HUES6 (cell line): ENCODE measurements at regions not wholly inside any gene's neighbourhood (a gene's known extent, or its start where the extent isn't known, plus 50 kb on each side); places are given as distances from the start of the nearest gene placed in this dataset.

Source experiments
- H3K27ac ChIP-seq: 2 replicates; pipeline ENCODE4 v1.7.0; 2013; ENCODE audit warnings: low read depth, mild to moderate bottlenecking, low read length, inconsistent platforms
- H3K27me3 ChIP-seq: 2 replicates; pipeline ENCODE4 v1.6.1; 2013; ENCODE audit warnings: low read length; ENCODE audit not compliant: control insufficient read depth, insufficient read depth
- H3K36me3 ChIP-seq: 2 replicates; pipeline ENCODE4 v1.6.1; 2013; ENCODE audit warnings: low read length; ENCODE audit not compliant: control insufficient read depth, insufficient read depth
- H3K4me1 ChIP-seq: 2 replicates; pipeline ENCODE4 v1.6.1; 2013; ENCODE audit warnings: low read length; ENCODE audit not compliant: control insufficient read depth, insufficient read depth
- H3K4me3 ChIP-seq: 2 replicates; pipeline ENCODE4 v1.5.1; 2013; ENCODE audit warnings: low read depth, low read length
- H3K9ac ChIP-seq: one replicate; pipeline ENCODE4 v1.6.1; 2013; ENCODE audit warnings: mild to moderate bottlenecking, low read length
- H3K9me3 ChIP-seq: 2 replicates; pipeline ENCODE4 v1.6.1; 2013; ENCODE audit warnings: low read depth, low read length; ENCODE audit not compliant: control insufficient read depth, insufficient read depth

DNA sequence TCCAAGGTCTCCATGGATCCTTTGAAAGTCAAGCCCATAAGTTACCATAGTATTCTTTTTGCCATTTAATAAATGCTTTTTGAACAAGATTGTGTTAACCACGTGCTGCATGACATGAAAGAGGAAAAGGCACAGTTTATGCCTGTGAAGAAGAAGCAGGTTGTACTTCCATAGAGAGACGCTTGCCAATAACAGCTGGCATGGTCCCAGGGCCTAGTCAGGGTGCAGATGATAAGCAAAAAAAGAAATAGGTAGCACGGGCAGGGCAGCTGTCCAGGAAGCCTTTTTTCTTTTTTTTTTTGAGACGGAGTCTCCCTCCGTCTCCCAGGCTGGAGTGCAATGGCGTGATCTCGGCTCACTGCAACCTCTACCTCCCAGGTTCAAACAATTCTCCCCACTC is 71.8 kb upstream of the CLINT1 start:
- Histone ChIP-seq H3K36me3 (no peaks in the 10 kb centered on the region), H3K27me3 (no peaks in the 10 kb centered on the region), H3K4me1 (peaks cover 19% of the 10 kb centered on the region), H3K9ac (no peak overlapping the region), H3K9me3 (no peaks in the 10 kb centered on the region), H3K27ac (no peak overlapping the region), H3K4me3 (no peak overlapping the region)

DNA sequence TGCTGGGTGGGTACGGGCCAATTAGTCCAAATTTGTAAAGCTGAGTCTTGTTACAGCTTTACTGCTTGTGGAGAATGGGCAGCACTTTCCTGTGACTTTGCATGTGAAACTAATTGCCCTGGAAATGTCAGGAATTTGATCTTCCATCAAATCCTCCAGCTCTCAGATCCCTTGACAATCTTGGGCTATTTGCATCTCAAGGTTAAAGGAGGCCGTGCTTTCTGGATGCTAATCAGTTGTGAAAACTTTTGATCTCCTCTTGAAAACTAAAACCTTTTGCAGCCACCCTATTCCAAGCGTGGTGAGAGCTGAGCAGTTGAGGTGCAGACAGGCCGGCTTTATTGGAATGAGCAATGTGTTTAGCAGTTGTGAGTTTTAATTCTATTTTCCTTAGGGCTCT is 68.0 kb upstream of the CLINT1 start:
- Histone ChIP-seq H3K27me3 (no peaks in the 10 kb centered on the region), H3K4me1 (peaks cover 31% of the 10 kb centered on the region), H3K36me3 (no peaks in the 10 kb centered on the region), H3K9ac (no peak overlapping the region), H3K4me3 (no peak overlapping the region), H3K27ac (peak overlapping the region; percentile 27; the same call in 1 of the 2 replicates), H3K9me3 (no peaks in the 10 kb centered on the region)

DNA sequence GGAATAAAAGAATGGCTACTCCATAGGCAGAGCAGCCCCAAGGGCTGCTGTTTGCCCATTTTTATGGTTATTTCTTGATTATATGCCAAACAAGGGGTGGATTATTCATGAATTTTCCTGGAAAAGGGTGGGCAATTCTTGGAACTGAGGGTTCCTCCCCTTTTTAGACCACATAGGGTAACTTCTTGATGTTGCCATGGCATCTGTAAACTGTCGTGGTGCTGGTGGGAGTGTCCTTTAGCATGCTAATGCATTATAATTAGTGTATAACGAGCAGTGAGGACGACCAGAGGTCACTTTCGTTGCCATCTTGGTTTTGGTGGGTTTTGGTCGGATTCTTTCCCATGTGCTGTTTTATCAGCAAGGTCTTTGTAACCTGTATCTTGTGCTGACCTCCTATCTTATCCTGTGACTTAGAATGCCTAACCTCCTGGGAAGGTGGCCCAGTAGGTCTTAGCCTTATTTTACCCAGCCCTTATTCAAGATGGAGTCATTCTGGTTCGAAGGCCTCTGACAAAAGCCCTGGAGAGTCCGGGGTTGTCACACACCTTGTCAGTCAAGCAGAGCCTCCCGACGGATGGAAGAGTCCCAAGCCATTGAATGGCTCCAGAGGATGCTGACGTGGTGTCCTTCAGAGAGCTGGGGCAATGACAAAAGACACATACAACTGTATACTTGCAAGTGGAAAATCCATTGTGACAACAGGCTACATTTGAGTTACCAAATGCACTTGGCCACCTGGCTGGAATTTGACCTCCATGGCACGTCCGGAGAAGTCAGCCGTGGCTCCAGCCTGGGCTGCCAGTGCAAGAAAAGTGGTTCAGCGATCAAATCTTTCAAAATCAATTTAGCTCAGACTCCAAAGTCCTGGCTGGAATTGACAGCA is 67.1 kb upstream of the CLINT1 start:
- Histone ChIP-seq H3K36me3 (no peaks in the 10 kb centered on the region), H3K9ac (peak overlapping the region; percentile 32), H3K9me3 (no peaks in the 10 kb centered on the region), H3K27ac (no peak overlapping the region), H3K27me3 (no peaks in the 10 kb centered on the region), H3K4me1 (peaks cover 38% of the 10 kb centered on the region), H3K4me3 (no peak overlapping the region)

GRCh38 chr5:157924931-157925729 is 66.2 kb upstream of the CLINT1 start:
- Histone ChIP-seq H3K4me3 (no peak overlapping the region), H3K27me3 (no peaks in the 10 kb centered on the region), H3K4me1 (peaks cover 41% of the 10 kb centered on the region), H3K36me3 (no peaks in the 10 kb centered on the region), H3K9me3 (no peaks in the 10 kb centered on the region), H3K27ac (no peak overlapping the region), H3K9ac (no peak overlapping the region)

GRCh38 chr5:157924490-157924889 is 65.5 kb upstream of the CLINT1 start:
- Histone ChIP-seq H3K36me3 (no peaks in the 10 kb centered on the region), H3K9me3 (no peaks in the 10 kb centered on the region), H3K27me3 (no peaks in the 10 kb centered on the region), H3K9ac (no peak overlapping the region), H3K27ac (no peak overlapping the region), H3K4me3 (no peak overlapping the region), H3K4me1 (peaks cover 45% of the 10 kb centered on the region)

DNA sequence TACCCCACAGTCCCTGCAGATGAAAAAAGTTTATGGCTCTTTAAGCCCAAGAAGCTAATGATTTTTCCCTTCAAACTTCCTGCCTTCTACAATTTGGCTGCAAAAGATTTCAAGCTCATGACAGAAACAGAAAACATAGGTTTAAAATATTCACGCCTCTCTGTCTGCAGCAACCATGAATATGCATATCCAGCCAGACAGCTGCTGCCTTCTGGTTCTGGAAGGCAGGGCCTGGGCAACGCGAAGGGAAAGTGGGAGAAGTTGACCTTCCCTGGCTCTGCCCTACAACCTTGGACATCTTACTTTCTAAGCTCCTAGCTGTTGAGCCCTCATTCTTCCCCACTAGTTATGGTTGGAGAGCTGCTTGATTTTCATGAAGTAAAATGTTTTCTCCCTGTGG is 64.8 kb upstream of the CLINT1 start:
- Histone ChIP-seq H3K27ac (no peak overlapping the region), H3K27me3 (no peaks in the 10 kb centered on the region), H3K9ac (no peak overlapping the region), H3K9me3 (no peaks in the 10 kb centered on the region), H3K4me3 (no peak overlapping the region), H3K36me3 (no peaks in the 10 kb centered on the region), H3K4me1 (peaks cover 51% of the 10 kb centered on the region)

- Histone ChIP-seq H3K27me3 (no peaks in the 10 kb centered on the region), H3K9me3 (no peaks in the 10 kb centered on the region), H3K27ac (no peak overlapping the region), H3K9ac (no peak overlapping the region), H3K4me1 (peaks cover 45% of the 10 kb centered on the region), H3K4me3 (no peak overlapping the region), H3K36me3 (no peaks in the 10 kb centered on the region)
Measured at GRCh38 chr5:157922026-157922425, 63.1 kb upstream of the CLINT1 start.

- Histone ChIP-seq H3K27ac (no peak overlapping the region), H3K4me1 (peaks cover 35% of the 10 kb centered on the region), H3K4me3 (no peak overlapping the region), H3K36me3 (no peaks in the 10 kb centered on the region), H3K9ac (no peak overlapping the region), H3K9me3 (no peaks in the 10 kb centered on the region), H3K27me3 (no peaks in the 10 kb centered on the region)
Measured at GRCh38 chr5:157920828-157921170, 61.9 kb upstream of the CLINT1 start.

- no peak overlapping the region for H3K4me3 ChIP-seq
- no peak overlapping the region for H3K27ac ChIP-seq
- peaks cover 31% of the 10 kb centered on the region for H3K4me1 ChIP-seq
- H3K9me3 ChIP-seq = no peaks in the 10 kb centered on the region
- no peaks in the 10 kb centered on the region for H3K27me3 ChIP-seq
- H3K36me3 ChIP-seq = no peaks in the 10 kb centered on the region
- no peak overlapping the region for H3K9ac ChIP-seq
Measured at GRCh38 chr5:157918811-157919742, 60.1 kb upstream of the CLINT1 start.

- Histone ChIP-seq H3K4me3 (no peak overlapping the region), H3K9me3 (no peaks in the 10 kb centered on the region), H3K27me3 (no peaks in the 10 kb centered on the region), H3K27ac (no peak overlapping the region), H3K4me1 (peaks cover 25% of the 10 kb centered on the region), H3K36me3 (no peaks in the 10 kb centered on the region), H3K9ac (no peak overlapping the region)
Measured at GRCh38 chr5:157917899-157918809, 59.2 kb upstream of the CLINT1 start.
